A673 (cell line): ENCODE measurements at regions not wholly inside any gene's neighbourhood (a gene's known extent, or its start where the extent isn't known, plus 50 kb on each side); places are given as distances from the start of the nearest gene placed in this dataset.

Experiments used
- EZH2 ChIP-seq: fragments of 200-600 bp; sonication (generic); IDR thresholded peaks from 2 replicates; pipeline ENCODE4 v1.6.1; 2017; ENCODE audit warnings: borderline replicate concordance, low read depth, mild to moderate bottlenecking, mixed read lengths, antibody characterized with exemption, low read length; ENCODE audit not compliant: poor library complexity, severe bottlenecking
- TF ChIP-seq, protein P1 (sequence below): fragments of 300-800, 200-600 bp; sonication (generic); conservative IDR thresholded peaks from 2 replicates; pipeline ENCODE4 v1.5.1; 2017; ENCODE audit warnings: low read depth, mild to moderate bottlenecking, antibody characterized with exemption, low read length, moderate library complexity, mixed read lengths

GRCh38 chr2:122411231-122411630 is 655.8 kb downstream of the TSN start:
- TF ChIP-seq EZH2 = no peak
- TF ChIP-seq, protein P1, sequence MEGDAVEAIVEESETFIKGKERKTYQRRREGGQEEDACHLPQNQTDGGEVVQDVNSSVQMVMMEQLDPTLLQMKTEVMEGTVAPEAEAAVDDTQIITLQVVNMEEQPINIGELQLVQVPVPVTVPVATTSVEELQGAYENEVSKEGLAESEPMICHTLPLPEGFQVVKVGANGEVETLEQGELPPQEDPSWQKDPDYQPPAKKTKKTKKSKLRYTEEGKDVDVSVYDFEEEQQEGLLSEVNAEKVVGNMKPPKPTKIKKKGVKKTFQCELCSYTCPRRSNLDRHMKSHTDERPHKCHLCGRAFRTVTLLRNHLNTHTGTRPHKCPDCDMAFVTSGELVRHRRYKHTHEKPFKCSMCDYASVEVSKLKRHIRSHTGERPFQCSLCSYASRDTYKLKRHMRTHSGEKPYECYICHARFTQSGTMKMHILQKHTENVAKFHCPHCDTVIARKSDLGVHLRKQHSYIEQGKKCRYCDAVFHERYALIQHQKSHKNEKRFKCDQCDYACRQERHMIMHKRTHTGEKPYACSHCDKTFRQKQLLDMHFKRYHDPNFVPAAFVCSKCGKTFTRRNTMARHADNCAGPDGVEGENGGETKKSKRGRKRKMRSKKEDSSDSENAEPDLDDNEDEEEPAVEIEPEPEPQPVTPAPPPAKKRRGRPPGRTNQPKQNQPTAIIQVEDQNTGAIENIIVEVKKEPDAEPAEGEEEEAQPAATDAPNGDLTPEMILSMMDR = no peak
